BJ (cell line): ENCODE measurements at regions not wholly inside any gene's neighbourhood (a gene's known extent, or its start where the extent isn't known, plus 50 kb on each side); places are given as distances from the start of the nearest gene placed in this dataset.
A peak's percentile ranks its signal among the peaks of the same experiment; 100 is the strongest.

Experiments used
- CTCF ChIA-PET: fragments of 350-600 bp; formaldehyde crosslinking; extraction: SDS; loops from one replicate; lab custom pipeline; 2021; ENCODE audit warnings: antibody characterized with exemption, inconsistent platforms; lab: Yijun Ruan, JAX
- POLR2A ChIA-PET: fragments of 300-600 bp; sonication (Branson Sonifier 250); formaldehyde crosslinking; extraction: SDS; loops from one replicate; lab custom pipeline; 2021; ENCODE audit warnings: antibody characterized with exemption; lab: Charles Lee
- DNase-seq: peaks from one replicate; pipeline ENCODE4 v3.0.0-alpha.2; 2011; ENCODE audit warnings: low read depth
- H3K27me3 ChIP-seq: 2 replicates; pipeline ENCODE4 v1.6.0; 2011; ENCODE audit warnings: low read length; ENCODE audit not compliant: control insufficient read depth, insufficient read depth
- H3K36me3 ChIP-seq: 2 replicates; pipeline ENCODE4 v1.5.1; 2011; ENCODE audit warnings: low read length; ENCODE audit not compliant: control insufficient read depth, insufficient read depth
- H3K4me3 ChIP-seq: 2 replicates; pipeline ENCODE4 v1.5.1; 2011; ENCODE audit warnings: low read depth, mild to moderate bottlenecking, control low read depth, low read length
- TF ChIP-seq, protein P1 (sequence below): IDR thresholded peaks from 2 replicates; pipeline ENCODE4 v1.5.1; 2011; ENCODE audit warnings: low read depth, mild to moderate bottlenecking, control low read depth, inconsistent platforms, low read length, moderate library complexity; ENCODE audit not compliant: insufficient read depth

DNA sequence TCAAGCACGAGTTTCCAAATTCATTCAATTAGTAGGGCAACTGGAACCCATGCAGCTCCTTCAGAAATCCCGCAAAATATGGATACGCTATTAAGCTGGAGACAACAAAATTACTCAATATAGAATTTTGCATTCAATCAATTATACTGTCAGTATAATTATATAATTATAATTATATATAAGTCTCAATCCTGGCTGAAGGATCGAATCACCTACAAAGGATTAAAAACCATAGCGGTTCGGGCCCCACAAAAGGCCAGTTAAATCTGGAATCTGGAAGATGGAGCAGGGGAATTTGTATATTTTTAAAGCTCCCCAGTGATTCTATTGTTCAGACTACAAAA is 55.7 kb downstream of the FHIP2A start:
- Histone ChIP-seq H3K27me3 (no peaks in the 10 kb centered on the region; the same call in 1 of the 2 replicates), H3K4me3 (no peak overlapping the region), H3K36me3 (no peaks in the 10 kb centered on the region)
- POLR2A ChIA-PET = no interaction called here
- CTCF ChIA-PET = interaction anchor here (0.6 to 4.6 kb wide), 21 partner anchors 9 to 881 kb away, joined by 3 to 54 read pairs (median 3); partner anchors contain the start of gene FHIP2A
- no peak for DNase-seq
- TF ChIP-seq, protein P1, sequence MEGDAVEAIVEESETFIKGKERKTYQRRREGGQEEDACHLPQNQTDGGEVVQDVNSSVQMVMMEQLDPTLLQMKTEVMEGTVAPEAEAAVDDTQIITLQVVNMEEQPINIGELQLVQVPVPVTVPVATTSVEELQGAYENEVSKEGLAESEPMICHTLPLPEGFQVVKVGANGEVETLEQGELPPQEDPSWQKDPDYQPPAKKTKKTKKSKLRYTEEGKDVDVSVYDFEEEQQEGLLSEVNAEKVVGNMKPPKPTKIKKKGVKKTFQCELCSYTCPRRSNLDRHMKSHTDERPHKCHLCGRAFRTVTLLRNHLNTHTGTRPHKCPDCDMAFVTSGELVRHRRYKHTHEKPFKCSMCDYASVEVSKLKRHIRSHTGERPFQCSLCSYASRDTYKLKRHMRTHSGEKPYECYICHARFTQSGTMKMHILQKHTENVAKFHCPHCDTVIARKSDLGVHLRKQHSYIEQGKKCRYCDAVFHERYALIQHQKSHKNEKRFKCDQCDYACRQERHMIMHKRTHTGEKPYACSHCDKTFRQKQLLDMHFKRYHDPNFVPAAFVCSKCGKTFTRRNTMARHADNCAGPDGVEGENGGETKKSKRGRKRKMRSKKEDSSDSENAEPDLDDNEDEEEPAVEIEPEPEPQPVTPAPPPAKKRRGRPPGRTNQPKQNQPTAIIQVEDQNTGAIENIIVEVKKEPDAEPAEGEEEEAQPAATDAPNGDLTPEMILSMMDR = no peak

DNA sequence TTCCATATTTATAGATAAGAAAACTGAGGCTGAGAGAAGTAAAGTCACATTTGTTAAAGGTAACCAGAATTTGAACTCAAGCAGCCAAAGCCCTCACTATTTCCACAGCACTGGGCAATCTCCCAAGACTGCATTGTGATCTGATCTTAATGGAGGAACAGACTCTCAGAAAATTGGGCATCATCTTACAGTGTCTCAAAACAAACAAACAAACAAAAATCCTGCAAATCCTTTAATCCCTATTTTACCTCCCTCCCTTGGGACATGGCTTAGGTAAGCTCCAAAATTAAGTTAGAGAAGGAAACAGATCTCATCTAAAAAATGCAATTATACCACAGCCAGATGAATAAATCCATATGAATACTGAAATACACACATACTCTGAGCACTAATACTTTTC is 57.5 kb downstream of the FHIP2A start:
- Histone ChIP-seq H3K27me3 (no peaks in the 10 kb centered on the region; the same call in 1 of the 2 replicates), H3K36me3 (no peaks in the 10 kb centered on the region), H3K4me3 (no peak overlapping the region)
- ChIA-PET CTCF (interaction anchor here (0.6 to 4.6 kb wide), 16 partner anchors 9 to 505 kb away, joined by 3 to 54 read pairs (median 4); no protein-coding TSS in a partner anchor), POLR2A (no interaction called here)
- no peak for DNase-seq
- TF ChIP-seq, protein P1 = no peak

DNA sequence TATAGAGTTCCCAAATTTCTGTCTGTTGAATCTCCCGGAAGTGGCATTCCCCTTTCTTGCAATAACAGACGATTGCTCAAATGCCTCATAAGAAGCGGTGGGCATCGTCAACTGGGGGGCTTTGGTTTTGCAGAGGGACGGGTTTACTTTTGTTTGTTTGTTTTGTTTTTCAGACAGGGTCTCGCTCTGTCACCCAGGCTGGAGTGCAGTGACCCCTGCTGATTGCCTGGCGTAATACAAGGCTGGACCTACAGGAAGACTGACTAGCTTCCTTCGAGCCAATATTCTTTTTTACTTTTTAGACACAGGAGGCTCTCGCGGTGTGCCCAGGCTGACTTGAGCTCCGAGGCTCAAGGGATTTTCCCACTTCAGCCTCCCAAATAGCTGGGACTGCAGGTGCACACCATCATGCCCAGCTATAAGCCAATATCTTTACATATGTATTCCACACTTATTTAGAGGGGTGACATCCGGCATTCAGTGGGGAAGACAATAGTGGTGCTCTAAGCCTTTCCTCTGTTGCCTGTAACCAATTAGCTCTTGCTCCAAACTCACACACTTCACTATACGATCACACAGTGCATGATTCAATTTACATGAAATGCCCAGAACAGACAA is 58.1 kb downstream of the FHIP2A start:
- POLR2A ChIA-PET = no interaction called here
- DNase-seq = no peak
- no peaks in the 10 kb centered on the region; the same call in 1 of the 2 replicates for H3K27me3 ChIP-seq
- CTCF ChIA-PET = interaction anchor here (0.6 to 4.6 kb wide), 16 partner anchors 8 to 421 kb away, joined by 3 to 54 read pairs (median 4); partner anchors contain the start of gene TRUB1
- H3K36me3 ChIP-seq = no peaks in the 10 kb centered on the region
- TF ChIP-seq, protein P1 = peak; percentile 76
- H3K4me3 ChIP-seq = no peak overlapping the region

DNA sequence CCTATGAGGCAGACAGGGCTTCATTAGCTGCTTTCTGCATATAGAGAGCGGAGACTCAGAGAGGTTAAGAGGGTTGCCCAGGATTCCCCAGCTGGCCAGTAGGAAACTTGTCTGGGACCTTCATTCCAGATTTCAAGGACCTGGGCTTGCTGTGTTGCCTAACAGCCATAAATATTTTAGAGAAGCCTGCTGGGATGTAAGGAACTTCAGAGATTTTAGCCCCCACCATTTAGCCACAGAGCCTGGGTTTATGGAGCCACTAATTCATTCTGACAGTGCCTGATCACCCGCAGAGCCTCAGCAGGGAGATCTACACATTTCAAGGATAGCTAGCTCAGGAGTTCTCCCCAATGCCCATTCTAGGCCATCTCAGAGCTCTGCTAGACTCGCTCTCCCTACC is 56.6 kb upstream of the TRUB1 start:
- POLR2A ChIA-PET = no interaction called here
- Histone ChIP-seq H3K4me3 (no peak overlapping the region), H3K27me3 (no peaks in the 10 kb centered on the region; the same call in 1 of the 2 replicates), H3K36me3 (no peaks in the 10 kb centered on the region)
- CTCF ChIA-PET = interaction anchor here (0.6 to 3.2 kb wide), 6 partner anchors 13 to 707 kb away, joined by 3 to 13 read pairs (median 4); partner anchors contain the start of gene CCDC186
- TF ChIP-seq, protein P1 = no peak
- DNase-seq = no peak

DNA sequence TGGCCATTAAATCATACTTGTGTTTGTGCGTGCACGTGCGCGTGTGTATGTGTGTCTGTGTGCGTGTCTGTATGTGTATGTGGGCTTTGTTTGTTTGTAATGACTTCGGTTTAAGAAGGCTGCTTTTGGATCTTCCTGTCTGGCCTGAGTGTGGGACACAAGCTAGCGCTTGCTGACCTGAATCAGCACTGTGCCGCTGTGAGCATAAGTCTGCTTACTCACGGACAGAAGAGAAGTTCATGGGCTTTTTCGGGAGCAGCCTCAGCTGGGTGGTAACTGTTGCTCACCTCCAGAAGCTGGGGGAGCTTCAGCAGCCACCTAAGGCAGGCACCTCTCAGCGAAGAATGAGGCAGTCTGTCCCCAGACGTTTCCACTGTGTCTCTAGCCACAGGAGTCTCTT is 56.1 kb upstream of the TRUB1 start:
- H3K36me3 ChIP-seq = no peaks in the 10 kb centered on the region
- ChIA-PET POLR2A (no interaction called here), CTCF (interaction anchor here (0.6 to 3.2 kb wide), 5 partner anchors 9 to 248 kb away, joined by 3 to 13 read pairs (median 3); no protein-coding TSS in a partner anchor)
- H3K27me3 ChIP-seq = no peaks in the 10 kb centered on the region; the same call in 1 of the 2 replicates
- DNase-seq = no peak
- TF ChIP-seq, protein P1 = no peak
- H3K4me3 ChIP-seq = no peak overlapping the region
